Iris pigment epithelial cell (primary cell): ENCODE measurements at regions not wholly inside any gene's neighbourhood (a gene's known extent, or its start where the extent isn't known, plus 50 kb on each side); places are given as distances from the start of the nearest gene placed in this dataset.
"Not testable (repeated sequence)": the region's sequence is repeated elsewhere in the genome, so short reads cannot be mapped to it uniquely, and the experiment has no call there.

Experiments used
- DNase-seq: peaks from one replicate; pipeline ENCODE4 v3.0.0-alpha.2; 2011; ENCODE audit warnings: low read depth

GRCh38 chr1:88472298-88472697, 211.8 kb upstream of the PKN2 start:
- no peak for DNase-seq

GRCh38 chr1:88472714-88473113, 211.4 kb upstream of the PKN2 start:
- DNase-seq: no peak

- no peak for DNase-seq
These were observed 209.3 kb upstream of the PKN2 start for GRCh38 chr1:88474555-88475304.

GRCh38 chr1:88484881-88485280, 199.2 kb upstream of the PKN2 start:
- no peak for DNase-seq

GRCh38 chr1:88488237-88488636, 195.8 kb upstream of the PKN2 start:
- no peak for DNase-seq

- DNase-seq: no peak
These were observed 193.4 kb upstream of the PKN2 start for GRCh38 chr1:88490676-88491075.

GRCh38 chr1:88499671-88500070, 184.4 kb upstream of the PKN2 start:
- DNase-seq: no peak

DNA sequence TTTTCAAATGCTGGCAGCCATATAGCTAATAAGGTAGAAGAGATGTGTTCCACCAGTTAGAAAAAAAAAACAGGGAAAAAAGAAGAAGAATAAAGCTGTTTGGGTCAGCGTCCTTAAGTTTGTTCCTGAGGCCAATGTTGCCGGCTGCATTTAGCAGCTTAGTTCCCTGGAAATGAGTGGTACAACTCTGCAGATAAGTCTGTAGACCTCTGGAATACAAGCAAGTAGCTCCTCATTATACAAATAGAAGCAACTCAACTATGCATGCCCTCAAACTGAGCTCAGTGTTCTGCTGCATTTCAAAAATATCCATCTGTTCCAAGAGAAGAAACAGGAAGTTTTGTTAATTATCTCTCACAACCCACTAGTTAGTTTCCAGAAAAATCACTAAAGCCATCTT, 181.2 kb upstream of the PKN2 start:
- DNase-seq: no peak

DNA sequence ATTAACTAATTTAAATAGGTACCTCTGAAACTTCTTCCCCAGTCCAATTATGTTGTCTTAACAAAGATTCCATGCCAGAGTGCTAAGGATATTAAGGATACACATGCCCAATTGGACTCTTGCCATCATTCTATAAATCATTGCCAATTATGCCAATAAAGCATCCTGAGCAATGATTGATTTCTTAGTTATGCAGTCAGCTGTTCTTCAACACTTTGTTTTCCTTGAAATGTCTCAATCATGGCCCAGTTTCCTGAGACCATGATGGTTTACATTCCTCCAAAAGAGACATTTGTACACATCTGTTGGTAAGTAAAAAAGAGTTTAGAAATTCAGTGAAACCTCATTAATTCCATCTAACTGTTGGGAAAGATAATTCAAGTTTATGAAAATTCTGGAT, 180.4 kb upstream of the PKN2 start:
- DNase-seq: no peak

- no peak for DNase-seq
These were observed 179.5 kb upstream of the PKN2 start for GRCh38 chr1:88504601-88505000.

GRCh38 chr1:88509379-88509778, 174.7 kb upstream of the PKN2 start:
- peak; percentile 5 for DNase-seq

DNA sequence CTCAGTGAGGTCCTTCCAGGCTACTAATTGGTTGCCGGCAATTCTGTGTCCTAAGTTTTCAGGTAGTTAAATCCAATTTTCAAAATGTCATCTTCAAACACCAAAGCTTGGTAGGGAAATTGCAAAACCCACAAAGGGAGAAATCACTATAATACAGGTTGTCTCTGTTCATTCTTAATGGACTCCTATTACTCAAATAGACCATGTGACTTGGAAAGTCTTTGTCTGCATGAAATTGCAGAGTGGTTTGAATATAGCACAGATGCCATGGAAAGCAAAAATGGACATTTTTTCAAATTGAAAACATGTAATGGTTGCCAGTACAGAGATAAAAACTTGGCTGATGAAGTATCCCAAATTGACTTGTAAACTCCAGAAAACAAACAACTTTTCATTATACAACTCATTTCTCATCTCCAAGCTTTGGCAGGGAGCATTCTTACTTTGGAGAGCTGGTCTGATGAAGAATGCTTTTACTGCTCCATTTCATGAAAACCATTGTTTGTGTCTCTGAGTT, 169.5 kb upstream of the PKN2 start:
- DNase-seq: no peak

GRCh38 chr1:88517499-88517898, 166.6 kb upstream of the PKN2 start:
- not testable (repeated sequence) for DNase-seq

GRCh38 chr1:88519156-88519555, 164.9 kb upstream of the PKN2 start:
- DNase-seq: no peak

GRCh38 chr1:88523854-88524528, 160.1 kb upstream of the PKN2 start:
- DNase-seq: no peak

GRCh38 chr1:88526456-88526855, 157.6 kb upstream of the PKN2 start:
- no peak for DNase-seq

- no peak for DNase-seq
These were observed 155.3 kb upstream of the PKN2 start for GRCh38 chr1:88528792-88529191.

- DNase-seq: no peak
These were observed 154.5 kb upstream of the PKN2 start for GRCh38 chr1:88529581-88529980.

GRCh38 chr1:88530246-88530645, 153.8 kb upstream of the PKN2 start:
- DNase-seq: no peak

GRCh38 chr1:88537787-88538186, 146.3 kb upstream of the PKN2 start:
- no peak for DNase-seq

- no peak for DNase-seq
These were observed 145.7 kb upstream of the PKN2 start for GRCh38 chr1:88538222-88538899.

DNA sequence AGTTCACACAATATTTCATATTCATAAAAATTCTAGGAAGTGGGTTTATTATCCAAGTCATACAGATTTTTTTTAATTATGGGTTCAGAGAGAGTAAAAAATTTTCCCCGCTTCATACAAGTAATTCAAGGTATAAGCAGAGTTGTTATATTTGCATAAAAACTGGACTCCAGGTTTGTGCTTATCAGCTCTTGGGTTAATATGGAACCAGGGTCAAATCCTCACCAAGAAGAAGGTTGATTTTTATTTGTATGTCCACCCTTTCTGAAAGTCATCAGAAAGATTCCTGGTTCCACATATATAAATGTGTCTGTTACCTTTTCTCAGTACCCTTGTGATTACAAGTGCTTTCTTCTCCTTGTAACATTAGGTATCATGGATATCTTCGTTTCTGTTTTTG, 143.8 kb upstream of the PKN2 start:
- no peak for DNase-seq

DNA sequence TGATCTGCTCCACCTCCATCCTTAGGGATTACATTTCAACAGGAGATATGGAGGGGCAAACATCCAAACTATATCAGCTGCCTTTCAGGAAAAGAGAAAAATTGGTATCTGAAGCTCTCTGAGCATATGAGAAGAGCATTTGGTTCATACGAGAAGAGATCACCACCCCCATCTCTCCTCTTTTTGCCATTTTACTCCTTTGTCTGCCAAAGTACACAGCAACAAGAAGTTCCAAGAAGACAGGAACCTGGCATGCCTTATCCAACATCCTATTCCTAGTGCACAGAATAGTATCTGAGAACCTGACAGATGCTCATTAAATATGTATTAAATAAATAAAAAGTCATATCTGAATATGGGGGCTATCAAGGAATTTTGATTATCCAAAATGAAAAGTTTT, 142.5 kb upstream of the PKN2 start:
- no peak for DNase-seq
